ENCODE measurements at regions not wholly inside any gene's neighbourhood (a gene's known extent, or its start where the extent isn't known, plus 50 kb on each side); places are given as distances from the start of the nearest gene placed in this dataset.

GRCh38 chr11:26219183-26220117, 112.5 kb upstream of the ANO3 start:
- no peak overlapping the region for H3K4me3 ChIP-seq (ENCODE audit: low read length)
- H3K27ac ChIP-seq (ENCODE audit: low read length): no peak overlapping the region
- no peaks in the 10 kb centered on the region for H3K27me3 ChIP-seq (ENCODE audit: control insufficient read depth, insufficient read depth, low read length)
- 71% methylated on average over 4 of the region's 4 CpGs for WGBS (ENCODE audit: insufficient coverage)
- H3K4me1 ChIP-seq (ENCODE audit: control insufficient read depth, insufficient read depth, low read length): no peaks in the 10 kb centered on the region
- ATAC-seq (no peak), DNase-seq (no peak)
- TF ChIP-seq, protein P1, sequence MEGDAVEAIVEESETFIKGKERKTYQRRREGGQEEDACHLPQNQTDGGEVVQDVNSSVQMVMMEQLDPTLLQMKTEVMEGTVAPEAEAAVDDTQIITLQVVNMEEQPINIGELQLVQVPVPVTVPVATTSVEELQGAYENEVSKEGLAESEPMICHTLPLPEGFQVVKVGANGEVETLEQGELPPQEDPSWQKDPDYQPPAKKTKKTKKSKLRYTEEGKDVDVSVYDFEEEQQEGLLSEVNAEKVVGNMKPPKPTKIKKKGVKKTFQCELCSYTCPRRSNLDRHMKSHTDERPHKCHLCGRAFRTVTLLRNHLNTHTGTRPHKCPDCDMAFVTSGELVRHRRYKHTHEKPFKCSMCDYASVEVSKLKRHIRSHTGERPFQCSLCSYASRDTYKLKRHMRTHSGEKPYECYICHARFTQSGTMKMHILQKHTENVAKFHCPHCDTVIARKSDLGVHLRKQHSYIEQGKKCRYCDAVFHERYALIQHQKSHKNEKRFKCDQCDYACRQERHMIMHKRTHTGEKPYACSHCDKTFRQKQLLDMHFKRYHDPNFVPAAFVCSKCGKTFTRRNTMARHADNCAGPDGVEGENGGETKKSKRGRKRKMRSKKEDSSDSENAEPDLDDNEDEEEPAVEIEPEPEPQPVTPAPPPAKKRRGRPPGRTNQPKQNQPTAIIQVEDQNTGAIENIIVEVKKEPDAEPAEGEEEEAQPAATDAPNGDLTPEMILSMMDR (IDR thresholded peaks at IDR 0.05): no peak
- intact Hi-C loops (cut with micrococcal nuclease): no loop called here
- Mint-ChIP-seq H3K27ac (no peak overlapping the region), H3K4me3 (no peak overlapping the region), H3K9me3 (peaks cover 4 to 9% of the 10 kb centered on the region in 2 donors), H3K4me1 (no peaks in the 10 kb centered on the region), H3K27me3 (ENCODE audit: low read depth in 2 of 2) (no peaks in the 10 kb centered on the region), H3K36me3 (no peaks in the 10 kb centered on the region)
- H3K9me3 ChIP-seq (ENCODE audit: control insufficient read depth, insufficient read depth, low read length): peaks cover 2% of the 10 kb centered on the region
- H3K36me3 ChIP-seq (ENCODE audit: control insufficient read depth, insufficient read depth, low read length): no peaks in the 10 kb centered on the region

GRCh38 chr11:26225646-26226045, 106.3 kb upstream of the ANO3 start:
- DNase-seq: no peak
- Mint-ChIP-seq H3K27me3 (ENCODE audit: low read depth in 2 of 2) (no peaks in the 10 kb centered on the region), H3K27ac (no peak overlapping the region), H3K4me3 (no peak overlapping the region), H3K4me1 (no peaks in the 10 kb centered on the region), H3K36me3 (no peaks in the 10 kb centered on the region), H3K9me3 (peaks cover 0 to 4% of the 10 kb centered on the region in 2 donors)
- intact Hi-C loops (cut with micrococcal nuclease): no loop called here
- TF ChIP-seq, protein P1 (IDR thresholded peaks at IDR 0.05): no peak
- no CpG with 5 or more reads among the region's 1 CpG for WGBS (ENCODE audit: insufficient coverage)
- no peaks in the 10 kb centered on the region for H3K9me3 ChIP-seq (ENCODE audit: control insufficient read depth, insufficient read depth, low read length)
- H3K27ac ChIP-seq (ENCODE audit: low read length): no peak overlapping the region
- H3K27me3 ChIP-seq (ENCODE audit: control insufficient read depth, insufficient read depth, low read length): no peaks in the 10 kb centered on the region
- no peak overlapping the region for H3K4me3 ChIP-seq (ENCODE audit: low read length)
- no peak for ATAC-seq
- no peaks in the 10 kb centered on the region for H3K4me1 ChIP-seq (ENCODE audit: control insufficient read depth, insufficient read depth, low read length)
- no peaks in the 10 kb centered on the region for H3K36me3 ChIP-seq (ENCODE audit: control insufficient read depth, insufficient read depth, low read length)

GRCh38 chr11:26227301-26227746, 104.6 kb upstream of the ANO3 start:
- no peaks in the 10 kb centered on the region for H3K4me1 Mint-ChIP-seq
- 70% methylated on average over 5 of the region's 5 CpGs for WGBS (ENCODE audit: insufficient coverage)
- Histone ChIP-seq H3K4me1 (ENCODE audit: control insufficient read depth, insufficient read depth, low read length) (no peaks in the 10 kb centered on the region), H3K9me3 (ENCODE audit: control insufficient read depth, insufficient read depth, low read length) (no peaks in the 10 kb centered on the region), H3K4me3 (ENCODE audit: low read length) (no peak overlapping the region), H3K27ac (ENCODE audit: low read length) (no peak overlapping the region), H3K27me3 (ENCODE audit: control insufficient read depth, insufficient read depth, low read length) (no peaks in the 10 kb centered on the region), H3K36me3 (ENCODE audit: control insufficient read depth, insufficient read depth, low read length) (no peaks in the 10 kb centered on the region)
- H3K27me3 Mint-ChIP-seq (ENCODE audit: low read depth in 2 of 2): no peaks in the 10 kb centered on the region
- no peak overlapping the region for H3K27ac Mint-ChIP-seq
- H3K36me3 Mint-ChIP-seq: no peaks in the 10 kb centered on the region
- H3K9me3 Mint-ChIP-seq: peaks cover 0 to 4% of the 10 kb centered on the region in 2 donors
- ATAC-seq: no peak
- no peak for DNase-seq
- TF ChIP-seq, protein P1 (IDR thresholded peaks at IDR 0.05): no peak
- H3K4me3 Mint-ChIP-seq: no peak overlapping the region
- intact Hi-C loops (cut with micrococcal nuclease): no loop called here

All from natural killer cell (primary cell).